Right lobe of liver (tissue), 6 donors: ENCODE measurements at regions not wholly inside any gene's neighbourhood (a gene's known extent, or its start where the extent isn't known, plus 50 kb on each side); places are given as distances from the start of the nearest gene placed in this dataset.

ENCODE experiments used
- ATAC-seq, 4 donors: fragments of 200-7000 bp; cut with Tn5 transposase; one replicate each; pipeline ENCODE4 v1.9.1; 2020; ENCODE audit warnings: mild to moderate bottlenecking in 4 of 4, moderate library complexity in 4 of 4
- DNase-seq, 3 donors: peaks; one replicate each; pipeline ENCODE4 v3.0.0-alpha.2; 2020
- H3K27ac ChIP-seq, 3 donors: fragments of 200-600 bp; one replicate each; pipeline ENCODE4 v1.8.0; 2022
- H3K27me3 ChIP-seq, 2 donors: fragments of 200-600 bp; one replicate each; pipeline ENCODE4 v1.8.0; 2022
- H3K36me3 ChIP-seq, 4 donors: fragments of 200-600 bp; sonication (generic) in 1 of 4; one replicate each; pipeline versions ENCODE4 v1.5.1 to v1.8.0; 2017 to 2022; ENCODE audit warnings: control low read depth in 1 of 4
- H3K4me1 ChIP-seq, 4 donors: fragments of 200-600 bp; sonication (generic) in 1 of 4; one replicate each; pipeline versions ENCODE4 v1.5.1 to v1.8.0; 2017 to 2022; ENCODE audit warnings: control low read depth in 1 of 4
- H3K4me3 ChIP-seq, 3 donors: fragments of 200-600 bp; one replicate each; pipeline ENCODE4 v1.8.0; 2022
- H3K9me3 ChIP-seq, 4 donors: fragments of 200-600 bp; sonication (generic) in 1 of 4; one replicate each; pipeline versions ENCODE4 v1.5.1 to v1.8.0; 2017 to 2022; ENCODE audit warnings: control low read depth in 1 of 4
- POLR2A ChIP-seq: fragments of 450-650 bp; IDR thresholded peaks from one replicate; pipeline ENCODE4 v1.6.1; 2017; ENCODE audit warnings: antibody characterized with exemption, mild to moderate bottlenecking
- WGBS: methylation state at CpG from one replicate; pipeline ENCODE4 v1.1.6; 2018; ENCODE audit warnings: low coverage, low lambda C conversion rate; ENCODE audit not compliant: insufficient coverage; ENCODE audit errors: missing lambda C conversion rate; 5-methylcytosine and 5-hydroxymethylcytosine counted together
- intact Hi-C, 2 donors: fragments of 100-400 bp; cut with DNase I; formaldehyde crosslinking; loops; one replicate each; pipeline versions ENCODE4 v1.11.2 to v1.14.1; 2022
- TF ChIP-seq, protein P1 (sequence below), 4 donors: fragments of 200-600 bp in 3 of 4; fragments of 450-650 bp in 1 of 4; IDR thresholded peaks; one replicate each; pipeline versions ENCODE4 v1.5.1 to v1.8.0; 2016 to 2022; ENCODE audit warnings: antibody characterized with exemption in 4 of 4, mild to moderate bottlenecking in 2 of 4
- donor health status: DM: no; HTN: yes; CAD: no.
- donor health status: DM: no; HTN: no; CAD: no.
- donor health status: DM: no; HTN: no; CAD: no.
- donor health status: DM: no; HTN: yes; CAD: no.
- donor health status: DM: no; HTN: yes; CAD: no.

DNA sequence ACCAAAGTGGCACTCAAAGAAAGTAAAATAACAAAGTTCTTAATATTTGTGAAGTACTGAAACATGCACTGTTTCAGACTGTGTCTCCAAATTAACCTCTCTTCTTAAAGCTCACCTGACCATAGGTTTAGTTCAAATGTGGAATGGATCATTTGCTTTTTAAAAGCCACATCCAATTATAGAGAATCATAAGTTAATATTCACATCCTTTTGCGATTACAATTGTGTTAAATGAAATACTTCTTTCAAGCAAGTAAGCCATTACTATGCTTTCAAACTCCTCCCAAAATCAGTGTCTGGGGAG, 95.3 kb upstream of the PTPN13 start:
- DNase-seq (no peak), ATAC-seq (no peak)
- Histone ChIP-seq H3K27me3 (peaks cover 0 to 4% of the 10 kb centered on the region in 2 donors), H3K9me3 (no peaks in the 10 kb centered on the region), H3K36me3 (no peaks in the 10 kb centered on the region), H3K4me3 (no peak overlapping the region), H3K4me1 (no peaks in the 10 kb centered on the region), H3K27ac (no peak overlapping the region)
- intact Hi-C loops, result loop anchor here in 1 of 2 donors (10.0 kb wide), 1 partner anchor 396 kb away; the partner anchor contains the start of gene C4orf36
- TF ChIP-seq, protein P1, sequence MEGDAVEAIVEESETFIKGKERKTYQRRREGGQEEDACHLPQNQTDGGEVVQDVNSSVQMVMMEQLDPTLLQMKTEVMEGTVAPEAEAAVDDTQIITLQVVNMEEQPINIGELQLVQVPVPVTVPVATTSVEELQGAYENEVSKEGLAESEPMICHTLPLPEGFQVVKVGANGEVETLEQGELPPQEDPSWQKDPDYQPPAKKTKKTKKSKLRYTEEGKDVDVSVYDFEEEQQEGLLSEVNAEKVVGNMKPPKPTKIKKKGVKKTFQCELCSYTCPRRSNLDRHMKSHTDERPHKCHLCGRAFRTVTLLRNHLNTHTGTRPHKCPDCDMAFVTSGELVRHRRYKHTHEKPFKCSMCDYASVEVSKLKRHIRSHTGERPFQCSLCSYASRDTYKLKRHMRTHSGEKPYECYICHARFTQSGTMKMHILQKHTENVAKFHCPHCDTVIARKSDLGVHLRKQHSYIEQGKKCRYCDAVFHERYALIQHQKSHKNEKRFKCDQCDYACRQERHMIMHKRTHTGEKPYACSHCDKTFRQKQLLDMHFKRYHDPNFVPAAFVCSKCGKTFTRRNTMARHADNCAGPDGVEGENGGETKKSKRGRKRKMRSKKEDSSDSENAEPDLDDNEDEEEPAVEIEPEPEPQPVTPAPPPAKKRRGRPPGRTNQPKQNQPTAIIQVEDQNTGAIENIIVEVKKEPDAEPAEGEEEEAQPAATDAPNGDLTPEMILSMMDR (IDR thresholded peaks at IDR 0.05), result no peak
- TF ChIP-seq POLR2A, result no peak
- 17% methylated on average over 1 of the region's 1 CpG for WGBS

DNA sequence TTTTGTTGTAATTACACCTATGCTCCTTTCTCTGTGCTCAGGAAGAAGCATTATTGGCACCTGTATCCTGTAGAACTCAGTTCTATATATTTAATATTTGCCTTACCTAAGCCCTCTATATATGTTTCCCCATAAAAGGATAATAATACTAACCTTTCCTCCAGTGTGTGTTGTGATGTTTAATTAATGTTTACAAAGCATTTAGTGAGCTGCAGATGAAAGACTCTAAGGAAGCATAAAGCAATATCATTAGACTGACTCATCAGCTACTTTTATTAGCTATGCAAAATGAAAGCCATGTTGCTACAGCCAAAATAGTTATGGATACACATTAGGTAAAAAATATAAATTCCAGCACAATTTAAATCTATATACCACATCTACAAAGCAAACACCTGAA, 93.6 kb upstream of the PTPN13 start:
- no peaks in the 10 kb centered on the region for H3K9me3 ChIP-seq
- intact Hi-C loops, result no loop called here
- H3K4me1 ChIP-seq, result no peaks in the 10 kb centered on the region
- H3K27ac ChIP-seq, result no peak overlapping the region
- H3K27me3 ChIP-seq, result peaks cover 0 to 4% of the 10 kb centered on the region in 2 donors
- no peaks in the 10 kb centered on the region for H3K36me3 ChIP-seq
- no peak for ATAC-seq
- TF ChIP-seq, protein P1 (IDR thresholded peaks at IDR 0.05), result no peak
- no peak for TF ChIP-seq POLR2A
- H3K4me3 ChIP-seq, result no peak overlapping the region
- DNase-seq, result no peak

DNA sequence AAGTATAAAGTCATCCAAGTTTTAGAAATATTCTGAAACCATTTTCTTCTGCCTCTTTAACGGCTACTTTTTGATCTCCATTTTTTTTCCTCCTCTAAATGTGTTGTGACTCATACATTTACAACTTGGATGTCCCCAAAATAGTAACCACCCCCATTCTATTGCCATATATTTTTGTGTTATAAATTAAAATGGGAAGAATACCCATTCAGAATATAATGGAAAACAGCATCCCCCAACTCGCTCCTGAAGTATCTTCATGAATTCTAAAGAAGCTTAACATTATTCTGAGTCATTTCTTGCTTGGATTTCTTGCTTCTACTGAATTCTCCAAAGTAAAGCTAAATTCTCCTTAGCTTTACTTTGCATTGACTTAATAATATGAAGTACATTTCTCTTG, 92.0 kb upstream of the PTPN13 start:
- TF ChIP-seq, protein P1 (IDR thresholded peaks at IDR 0.05), result no peak
- no peak for TF ChIP-seq POLR2A
- H3K9me3 ChIP-seq, result no peaks in the 10 kb centered on the region
- 55% methylated on average over 2 of the region's 2 CpGs for WGBS
- peaks cover 0 to 4% of the 10 kb centered on the region in 2 donors for H3K27me3 ChIP-seq
- no peak for ATAC-seq
- H3K27ac ChIP-seq, result no peak overlapping the region
- intact Hi-C loops, result no loop called here
- H3K4me1 ChIP-seq, result no peaks in the 10 kb centered on the region
- no peaks in the 10 kb centered on the region for H3K36me3 ChIP-seq
- H3K4me3 ChIP-seq, result no peak overlapping the region
- DNase-seq, result no peak

DNA sequence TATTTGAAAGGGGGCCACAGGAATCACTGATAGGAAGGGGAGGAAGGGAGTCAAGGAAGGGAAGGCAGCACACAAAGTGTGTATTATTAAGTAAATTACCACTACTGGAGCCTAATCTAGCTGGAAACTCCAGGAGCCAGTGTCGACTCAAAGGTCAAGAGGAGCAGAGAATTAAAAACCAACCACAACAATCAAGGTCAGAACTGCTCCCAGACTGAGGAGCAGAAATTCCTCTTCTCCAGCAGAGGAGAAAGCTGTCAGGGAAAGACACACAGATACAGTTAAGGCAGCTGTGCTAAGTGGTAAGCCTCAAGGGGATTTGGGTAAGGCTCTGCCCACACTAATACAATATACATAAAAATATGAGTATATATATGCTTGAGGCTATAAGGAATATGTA, 87.5 kb upstream of the PTPN13 start:
- ATAC-seq, result no peak
- H3K9me3 ChIP-seq, result no peaks in the 10 kb centered on the region
- no peak for DNase-seq
- H3K36me3 ChIP-seq, result no peaks in the 10 kb centered on the region
- no peaks in the 10 kb centered on the region for H3K4me1 ChIP-seq
- 33% methylated on average over 1 of the region's 1 CpG for WGBS
- H3K4me3 ChIP-seq, result no peak overlapping the region
- H3K27me3 ChIP-seq, result no peaks in the 10 kb centered on the region
- no peak overlapping the region for H3K27ac ChIP-seq
- TF ChIP-seq POLR2A, result no peak
- TF ChIP-seq, protein P1 (IDR thresholded peaks at IDR 0.05), result no peak
- intact Hi-C loops, result no loop called here

DNA sequence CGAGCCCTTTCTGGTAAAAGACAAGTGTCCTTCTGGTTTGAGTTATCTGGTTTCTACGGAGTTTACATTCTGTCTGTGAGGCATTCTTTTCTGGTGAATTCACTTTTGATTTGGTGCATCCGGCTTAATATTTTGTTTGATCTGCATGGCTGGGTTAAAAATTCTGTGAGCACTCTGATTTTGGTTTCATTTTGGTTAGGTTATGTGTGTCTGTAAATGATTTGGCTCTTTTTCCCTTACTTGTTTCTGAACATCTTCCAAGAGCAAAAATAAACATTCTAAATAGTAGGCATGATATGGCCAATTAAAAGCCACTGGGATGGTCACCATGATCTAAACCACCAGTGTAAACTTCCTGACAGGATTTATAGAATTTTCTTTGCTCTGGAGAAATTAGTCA, 85.7 kb upstream of the PTPN13 start:
- H3K27ac ChIP-seq, result no peak overlapping the region
- intact Hi-C loops, result no loop called here
- H3K27me3 ChIP-seq, result no peaks in the 10 kb centered on the region
- H3K9me3 ChIP-seq, result no peaks in the 10 kb centered on the region
- TF ChIP-seq, protein P1 (IDR thresholded peaks at IDR 0.05), result no peak
- no peak for TF ChIP-seq POLR2A
- H3K4me3 ChIP-seq, result no peak overlapping the region
- H3K36me3 ChIP-seq, result no peaks in the 10 kb centered on the region
- no peak for ATAC-seq
- DNase-seq, result no peak
- no peaks in the 10 kb centered on the region for H3K4me1 ChIP-seq
- WGBS, result 77% methylated on average over 3 of the region's 3 CpGs
